ENCODE measurements at regions not wholly inside any gene's neighbourhood (a gene's known extent, or its start where the extent isn't known, plus 50 kb on each side); places are given as distances from the start of the nearest gene placed in this dataset.
"Not testable (repeated sequence)": the region's sequence is repeated elsewhere in the genome, so short reads cannot be mapped to it uniquely, and the experiment has no call there.

GRCh38 chr6:14567842-14568241 lies 450.3 kb downstream of the CD83 start:
- Histone ChIP-seq H3K4me3 (no peak overlapping the region), H3K27ac (no peak overlapping the region), H3K4me1 (no peaks in the 10 kb centered on the region), H3K36me3 (replicated peaks in 1 of 2; ENCODE audit: insufficient read depth in 1 of 2, low read depth in 2 of 2) (no peaks in the 10 kb centered on the region), H3K27me3 (no peaks in the 10 kb centered on the region), H3K9me3 (no peaks in the 10 kb centered on the region)
- DNase-seq: no peak
- intact Hi-C loops (cut with DNase I): no loop called here
- TF ChIP-seq CTCF (IDR thresholded peaks at IDR 0.05) (no peak), POLR2A (IDR thresholded peaks at IDR 0.05) (no peak)
- WGBS, 2 donors: 36 to 45% methylated on average over 1 of the region's 1 CpG
- ATAC-seq: no peak

- H3K9me3 ChIP-seq: no peaks in the 10 kb centered on the region
- no peak overlapping the region for H3K27ac ChIP-seq
- DNase-seq: no peak
- no peak for TF ChIP-seq POLR2A (IDR thresholded peaks at IDR 0.05)
- no peak for TF ChIP-seq CTCF (IDR thresholded peaks at IDR 0.05)
- no peak for ATAC-seq
- H3K36me3 ChIP-seq (replicated peaks in 1 of 2; ENCODE audit: insufficient read depth in 1 of 2, low read depth in 2 of 2): no peaks in the 10 kb centered on the region
- intact Hi-C loops (cut with DNase I): no loop called here
- no peaks in the 10 kb centered on the region for H3K4me1 ChIP-seq
- no peaks in the 10 kb centered on the region for H3K27me3 ChIP-seq
- WGBS, 2 donors: 72 to 77% methylated on average over 1 of the region's 1 CpG
- H3K4me3 ChIP-seq: no peak overlapping the region
Measured at GRCh38 chr6:14569394-14569793, 451.8 kb downstream of the CD83 start.

GRCh38 chr6:14569874-14570273 lies 452.3 kb downstream of the CD83 start:
- H3K4me3 ChIP-seq; H3K36me3 ChIP-seq (replicated peaks in 1 of 2; ENCODE audit: insufficient read depth in 1 of 2, low read depth in 2 of 2); H3K9me3 ChIP-seq; H3K27me3 ChIP-seq; intact Hi-C loops (cut with DNase I); H3K4me1 ChIP-seq; ATAC-seq; DNase-seq; H3K27ac ChIP-seq: not testable (repeated sequence)
- WGBS, 2 donors: 66% methylated on average over 5 of the region's 5 CpGs

- H3K4me1 ChIP-seq: no peaks in the 10 kb centered on the region
- H3K9me3 ChIP-seq: no peaks in the 10 kb centered on the region
- DNase-seq (no peak), ATAC-seq (no peak)
- H3K36me3 ChIP-seq (replicated peaks in 1 of 2; ENCODE audit: insufficient read depth in 1 of 2, low read depth in 2 of 2): no peaks in the 10 kb centered on the region
- TF ChIP-seq CTCF (IDR thresholded peaks at IDR 0.05) (no peak), POLR2A (IDR thresholded peaks at IDR 0.05) (no peak)
- 84 to 88% methylated on average over 8 of the region's 8 CpGs for WGBS, 2 donors
- no peak overlapping the region for H3K27ac ChIP-seq
- no peak overlapping the region for H3K4me3 ChIP-seq
- intact Hi-C loops (cut with DNase I): no loop called here
- no peaks in the 10 kb centered on the region for H3K27me3 ChIP-seq
Measured at GRCh38 chr6:14571001-14571400, 453.4 kb downstream of the CD83 start.

- Histone ChIP-seq H3K9me3 (no peaks in the 10 kb centered on the region), H3K4me1 (no peaks in the 10 kb centered on the region), H3K4me3 (no peak overlapping the region), H3K27ac (no peak overlapping the region), H3K36me3 (replicated peaks in 1 of 2; ENCODE audit: insufficient read depth in 1 of 2, low read depth in 2 of 2) (no peaks in the 10 kb centered on the region), H3K27me3 (no peaks in the 10 kb centered on the region)
- intact Hi-C loops (cut with DNase I): no loop called here
- 71 to 77% methylated on average over 7 of the region's 7 CpGs for WGBS, 2 donors
- TF ChIP-seq POLR2A (IDR thresholded peaks at IDR 0.05) (no peak), CTCF (IDR thresholded peaks at IDR 0.05) (no peak)
- DNase-seq (no peak), ATAC-seq (no peak)
Measured at GRCh38 chr6:14571746-14572145, 454.2 kb downstream of the CD83 start.

All from body of pancreas (tissue), 4 donors.